H9 (cell line): ENCODE measurements at regions not wholly inside any gene's neighbourhood (a gene's known extent, or its start where the extent isn't known, plus 50 kb on each side); places are given as distances from the start of the nearest gene placed in this dataset.

Experiments used
- DNase-seq: peaks from one replicate; pipeline ENCODE4 v3.0.0-alpha.2; 2017
- H2AFZ ChIP-seq: one replicate; pipeline ENCODE4 v1.6.1; 2013; ENCODE audit warnings: mild to moderate bottlenecking, low read length, control low read depth, moderate library complexity
- H2AK5ac ChIP-seq: 2 replicates; pipeline ENCODE4 v1.6.1; 2013; ENCODE audit warnings: low read length, control low read depth, mixed read lengths; ENCODE audit not compliant: insufficient read length
- H2BK120ac ChIP-seq: one replicate; pipeline ENCODE4 v1.6.1; 2013; ENCODE audit warnings: low read depth, mild to moderate bottlenecking, low read length, control low read depth, inconsistent platforms; ENCODE audit not compliant: poor library complexity, severe bottlenecking
- H2BK12ac ChIP-seq: 2 replicates; pipeline ENCODE4 v1.6.1; 2013; ENCODE audit warnings: low read length, control low read depth, mixed read lengths, low read depth; ENCODE audit not compliant: insufficient read length
- H2BK15ac ChIP-seq: 2 replicates; pipeline ENCODE4 v1.6.1; 2013; ENCODE audit warnings: low read depth, low read length, control low read depth
- H2BK20ac ChIP-seq: one replicate; pipeline ENCODE4 v1.6.1; 2013; ENCODE audit warnings: low read depth, mild to moderate bottlenecking, low read length, control low read depth, inconsistent platforms; ENCODE audit not compliant: poor library complexity, severe bottlenecking
- H2BK5ac ChIP-seq: 2 replicates; pipeline ENCODE4 v1.6.1; 2013; ENCODE audit warnings: low read length, control low read depth, mixed read lengths; ENCODE audit not compliant: insufficient read length
- H3K14ac ChIP-seq: 2 replicates; pipeline ENCODE4 v1.6.1; 2013; ENCODE audit warnings: low read length, control low read depth; ENCODE audit not compliant: insufficient read depth
- H3K18ac ChIP-seq: 2 replicates; pipeline ENCODE4 v1.6.1; 2013; ENCODE audit warnings: low read depth, mild to moderate bottlenecking, mixed read lengths, low read length, control low read depth; ENCODE audit not compliant: insufficient read length
- H3K23ac ChIP-seq: 2 replicates; pipeline ENCODE4 v1.6.1; 2013; ENCODE audit warnings: low read length, control low read depth, mixed read lengths, low read depth; ENCODE audit not compliant: insufficient read length
- H3K23me2 ChIP-seq: 2 replicates; pipeline ENCODE4 v1.6.1; 2013; ENCODE audit warnings: low read depth, mild to moderate bottlenecking, mixed read lengths, low read length, control low read depth; ENCODE audit not compliant: insufficient read length, poor library complexity, severe bottlenecking
- H3K27ac ChIP-seq: 2 replicates; pipeline ENCODE4 v1.5.1; 2013; ENCODE audit warnings: low read length, control low read depth, mixed read lengths, low read depth; ENCODE audit not compliant: insufficient read length
- H3K27me3 ChIP-seq: 2 replicates; pipeline ENCODE4 v1.6.1; 2013; ENCODE audit warnings: low read length, control low read depth, inconsistent platforms; ENCODE audit not compliant: insufficient read depth
- H3K4ac ChIP-seq: 2 replicates; pipeline ENCODE4 v1.6.1; 2013; ENCODE audit warnings: low read depth, mild to moderate bottlenecking, control low read depth, inconsistent platforms, low read length, moderate library complexity
- H3K4me1 ChIP-seq: 2 replicates; pipeline ENCODE4 v1.6.1; 2013; ENCODE audit warnings: low read length, control low read depth, inconsistent platforms; ENCODE audit not compliant: insufficient read depth
- H3K4me2 ChIP-seq: 2 replicates; pipeline ENCODE4 v1.6.1; 2013; ENCODE audit warnings: low read length, control low read depth, mixed read lengths; ENCODE audit not compliant: insufficient read length, insufficient read depth
- H3K56ac ChIP-seq: 2 replicates; pipeline ENCODE4 v1.6.1; 2013; ENCODE audit warnings: low read depth, mild to moderate bottlenecking, mixed read lengths, low read length, control low read depth; ENCODE audit not compliant: insufficient read length
- H3K79me1 ChIP-seq: 2 replicates; pipeline ENCODE4 v1.6.1; 2013; ENCODE audit warnings: low read depth, mild to moderate bottlenecking, moderate library complexity, low read length, control low read depth, inconsistent platforms; ENCODE audit not compliant: insufficient read depth, poor library complexity, severe bottlenecking
- H3K79me2 ChIP-seq: 2 replicates; pipeline ENCODE4 v1.6.1; 2013; ENCODE audit warnings: low read length, control low read depth, inconsistent platforms; ENCODE audit not compliant: insufficient read depth
- H3K9ac ChIP-seq: 2 replicates; pipeline ENCODE4 v1.6.1; 2013; ENCODE audit warnings: low read length, control low read depth, mixed read lengths; ENCODE audit not compliant: insufficient read length; ENCODE audit errors: extremely low read depth
- H3K9me3 ChIP-seq: one replicate; pipeline ENCODE4 v1.6.1; 2013; ENCODE audit warnings: low read depth, low read length, inconsistent platforms; ENCODE audit not compliant: control insufficient read depth
- H3T11ph ChIP-seq: one replicate; pipeline ENCODE4 v1.6.1; 2013; ENCODE audit warnings: mild to moderate bottlenecking, low read length, control low read depth, inconsistent platforms
- H4K20me1 ChIP-seq: one replicate; pipeline ENCODE4 v1.6.1; 2013; ENCODE audit not compliant: control insufficient read depth, insufficient read length, insufficient read depth
- H4K5ac ChIP-seq: 2 replicates; pipeline ENCODE4 v1.6.1; 2013; ENCODE audit warnings: low read depth, mild to moderate bottlenecking, mixed read lengths, low read length, control low read depth; ENCODE audit not compliant: insufficient read length
- H4K8ac ChIP-seq: replicated peaks from 2 replicates; pipeline ENCODE4 v1.6.1; 2013; ENCODE audit warnings: low read length, control low read depth, mixed read lengths, low read depth; ENCODE audit not compliant: insufficient read length
- H4K91ac ChIP-seq: 2 replicates; pipeline ENCODE4 v1.6.1; 2013; ENCODE audit warnings: low read depth, mild to moderate bottlenecking, moderate library complexity, mixed read lengths, low read length, control low read depth; ENCODE audit not compliant: insufficient read length
- H3K27ac Mint-ChIP-seq, 3 experiments: 2 replicates in 2 of 3; 3 replicates in 1 of 3; pipeline ENCODE4 v1.8.0; 2020 to 2021; ENCODE audit warnings: mixed read lengths in 3 of 3, mild to moderate bottlenecking in 1 of 3, moderate library complexity in 1 of 3
- H3K27me3 Mint-ChIP-seq: 2 replicates; pipeline ENCODE4 v1.8.0; 2021; ENCODE audit warnings: low read depth, mild to moderate bottlenecking, moderate library complexity, mixed read lengths
- H3K36me3 Mint-ChIP-seq, 3 experiments: 2 replicates in 2 of 3; 3 replicates in 1 of 3; pipeline ENCODE4 v1.8.0; 2020 to 2021; ENCODE audit warnings: low read depth in 3 of 3, mixed read lengths in 3 of 3; ENCODE audit not compliant: insufficient read depth in 1 of 3
- H3K4me1 Mint-ChIP-seq, 2 experiments: 2 replicates each; pipeline ENCODE4 v1.8.0; 2020; ENCODE audit warnings: mixed read lengths in 2 of 2
- H3K4me3 Mint-ChIP-seq, 2 experiments: 2 replicates in 1 of 2; 3 replicates in 1 of 2; pipeline ENCODE4 v1.8.0; 2020 to 2021; ENCODE audit warnings: mild to moderate bottlenecking in 2 of 2, mixed read lengths in 2 of 2, moderate library complexity in 1 of 2
- H3K9me3 Mint-ChIP-seq, 2 experiments: 2 replicates in 1 of 2; 3 replicates in 1 of 2; pipeline ENCODE4 v1.8.0; 2020; ENCODE audit warnings: mild to moderate bottlenecking in 2 of 2, mixed read lengths in 2 of 2, moderate library complexity in 1 of 2
- CTCF ChIP-seq: fragments of 200-600 bp; sonication (generic); conservative IDR thresholded peaks from 3 replicates; pipeline ENCODE4 v1.8.0; 2021; ENCODE audit warnings: antibody characterized with exemption, mild to moderate bottlenecking
- WGBS: extraction: QIAGEN DNeasy Blood & Tissue Kit; methylation state at CpG from one replicate; pipeline ENCODE4 v1.1.7; 2013; ENCODE audit warnings: missing lambda C conversion rate, low lambda C conversion rate, mixed read lengths; ENCODE audit not compliant: insufficient read length; ENCODE audit errors: extremely low coverage; 5-methylcytosine and 5-hydroxymethylcytosine counted together

- Histone ChIP-seq H3T11ph (no peak overlapping the region), H3K4me1 (no peaks in the 10 kb centered on the region), H2BK120ac (no peak overlapping the region), H3K9me3 (no peaks in the 10 kb centered on the region), H2BK20ac (no peak overlapping the region), H3K79me2 (no peaks in the 10 kb centered on the region), H3K23ac (no peak overlapping the region), H3K27me3 (no peaks in the 10 kb centered on the region), H2BK12ac (no peak overlapping the region), H4K20me1 (no peaks in the 10 kb centered on the region), H2BK15ac (no peak overlapping the region), H4K5ac (no peak overlapping the region), H3K18ac (no peak overlapping the region), H4K8ac (no peak overlapping the region), H3K4ac (no peak overlapping the region), H3K79me1 (no peaks in the 10 kb centered on the region), H3K23me2 (no peaks in the 10 kb centered on the region), H2AK5ac (no peak overlapping the region), H3K9ac (no peak overlapping the region), H3K4me2 (no peak overlapping the region), H4K91ac (no peak overlapping the region), H2BK5ac (no peak overlapping the region), H2AFZ (no peak overlapping the region), H3K14ac (no peak overlapping the region), H3K27ac (no peak overlapping the region), H3K56ac (no peak overlapping the region)
- no peaks in the 10 kb centered on the region for H3K36me3 Mint-ChIP-seq
- no peak for TF ChIP-seq CTCF
- no peaks in the 10 kb centered on the region for H3K9me3 Mint-ChIP-seq
- no peaks in the 10 kb centered on the region for H3K4me1 Mint-ChIP-seq
- H3K27ac Mint-ChIP-seq, result no peak overlapping the region
- no CpG with 5 or more reads among the region's 2 CpGs for WGBS
- no peak overlapping the region for H3K4me3 Mint-ChIP-seq
- no peak for DNase-seq
- H3K27me3 Mint-ChIP-seq, result no peaks in the 10 kb centered on the region
These were observed 366.6 kb upstream of the CLNK start for GRCh38 chr4:11051181-11051580.
